Activated CD8-positive, alpha-beta T cell treated with anti-CD3 and anti-CD28 coated beads for 36 hours (primary cell): ENCODE measurements at regions not wholly inside any gene's neighbourhood (a gene's known extent, or its start where the extent isn't known, plus 50 kb on each side); places are given as distances from the start of the nearest gene placed in this dataset.
"Not testable (repeated sequence)": the region's sequence is repeated elsewhere in the genome, so short reads cannot be mapped to it uniquely, and the experiment has no call there.

Experiments used
- ATAC-seq: fragments of 200-7000 bp; cut with Tn5 transposase; one replicate; pipeline ENCODE4 v1.10.0; 2021; ENCODE audit warnings: mild to moderate bottlenecking, moderate library complexity
- CTCF ChIA-PET: fragments of 350-600 bp; sonication (Branson Sonifier 250); formaldehyde crosslinking; loops from one replicate; lab custom pipeline; 2021; ENCODE audit warnings: antibody characterized with exemption; lab: Charles Lee
- POLR2A ChIA-PET: fragments of 350-600 bp; sonication (Branson Sonifier 250); formaldehyde crosslinking; loops from one replicate; lab custom pipeline; 2021; ENCODE audit warnings: antibody characterized with exemption; lab: Charles Lee
- DNase-seq: peaks from one replicate; pipeline ENCODE4 v3.0.0-alpha.2; 2020
- H3K27ac Mint-ChIP-seq: one replicate; pipeline ENCODE4 v1.8.0; 2021; ENCODE audit warnings: mild to moderate bottlenecking, mixed read lengths
- H3K27me3 Mint-ChIP-seq: one replicate; pipeline ENCODE4 v1.8.0; 2021; ENCODE audit warnings: mixed read lengths
- H3K36me3 Mint-ChIP-seq: one replicate; pipeline ENCODE4 v1.8.0; 2021; ENCODE audit warnings: low read depth, mixed read lengths
- H3K4me1 Mint-ChIP-seq: one replicate; pipeline ENCODE4 v1.8.0; 2021; ENCODE audit warnings: low read depth, mixed read lengths
- H3K4me3 Mint-ChIP-seq: one replicate; pipeline ENCODE4 v1.8.0; 2021; ENCODE audit warnings: mild to moderate bottlenecking, moderate library complexity, mixed read lengths
- H3K9me3 Mint-ChIP-seq: one replicate; pipeline ENCODE4 v1.8.0; 2021; ENCODE audit warnings: mixed read lengths
- intact Hi-C: fragments of 100-400 bp; cut with micrococcal nuclease; formaldehyde crosslinking; loops from one replicate; pipeline ENCODE4 v1.10.0; 2022
- TF ChIP-seq, protein P1 (sequence below): fragments of 200-600 bp; IDR thresholded peaks from one replicate; pipeline ENCODE4 v1.8.0; 2022; ENCODE audit warnings: antibody characterized with exemption, mild to moderate bottlenecking

DNA sequence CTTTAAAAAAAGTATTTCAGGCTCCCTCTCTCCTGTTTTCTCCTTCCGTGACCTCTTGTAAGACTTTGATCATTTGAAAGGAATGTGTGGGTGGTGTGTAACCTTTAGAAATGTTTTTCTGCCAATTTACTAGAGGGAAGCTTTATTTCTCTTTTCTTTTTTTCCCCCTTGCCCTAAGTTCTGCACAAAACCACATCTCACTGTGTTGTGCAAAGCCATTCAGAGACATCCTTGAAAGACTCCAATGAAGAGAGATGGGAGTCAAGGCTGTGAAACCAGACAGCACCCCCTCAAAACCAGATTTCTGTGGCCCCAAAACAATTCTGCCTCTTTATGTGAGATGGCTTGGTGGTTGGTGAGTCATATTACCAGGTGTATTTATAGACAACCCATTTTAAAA lies 184.6 kb upstream of the ERBB4 start:
- peak; percentile 48 for DNase-seq
- Mint-ChIP-seq H3K4me1 (peaks cover 29% of the 10 kb centered on the region), H3K4me3 (no peak overlapping the region), H3K27me3 (peaks cover 1% of the 10 kb centered on the region), H3K36me3 (peaks cover 5% of the 10 kb centered on the region), H3K27ac (peak overlapping the region; percentile 61), H3K9me3 (peaks cover 6% of the 10 kb centered on the region)
- ATAC-seq: peak; percentile 43
- ChIA-PET POLR2A (no interaction called here), CTCF (no interaction called here)
- intact Hi-C loops: no loop called here
- TF ChIP-seq, protein P1, sequence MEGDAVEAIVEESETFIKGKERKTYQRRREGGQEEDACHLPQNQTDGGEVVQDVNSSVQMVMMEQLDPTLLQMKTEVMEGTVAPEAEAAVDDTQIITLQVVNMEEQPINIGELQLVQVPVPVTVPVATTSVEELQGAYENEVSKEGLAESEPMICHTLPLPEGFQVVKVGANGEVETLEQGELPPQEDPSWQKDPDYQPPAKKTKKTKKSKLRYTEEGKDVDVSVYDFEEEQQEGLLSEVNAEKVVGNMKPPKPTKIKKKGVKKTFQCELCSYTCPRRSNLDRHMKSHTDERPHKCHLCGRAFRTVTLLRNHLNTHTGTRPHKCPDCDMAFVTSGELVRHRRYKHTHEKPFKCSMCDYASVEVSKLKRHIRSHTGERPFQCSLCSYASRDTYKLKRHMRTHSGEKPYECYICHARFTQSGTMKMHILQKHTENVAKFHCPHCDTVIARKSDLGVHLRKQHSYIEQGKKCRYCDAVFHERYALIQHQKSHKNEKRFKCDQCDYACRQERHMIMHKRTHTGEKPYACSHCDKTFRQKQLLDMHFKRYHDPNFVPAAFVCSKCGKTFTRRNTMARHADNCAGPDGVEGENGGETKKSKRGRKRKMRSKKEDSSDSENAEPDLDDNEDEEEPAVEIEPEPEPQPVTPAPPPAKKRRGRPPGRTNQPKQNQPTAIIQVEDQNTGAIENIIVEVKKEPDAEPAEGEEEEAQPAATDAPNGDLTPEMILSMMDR: no peak

DNA sequence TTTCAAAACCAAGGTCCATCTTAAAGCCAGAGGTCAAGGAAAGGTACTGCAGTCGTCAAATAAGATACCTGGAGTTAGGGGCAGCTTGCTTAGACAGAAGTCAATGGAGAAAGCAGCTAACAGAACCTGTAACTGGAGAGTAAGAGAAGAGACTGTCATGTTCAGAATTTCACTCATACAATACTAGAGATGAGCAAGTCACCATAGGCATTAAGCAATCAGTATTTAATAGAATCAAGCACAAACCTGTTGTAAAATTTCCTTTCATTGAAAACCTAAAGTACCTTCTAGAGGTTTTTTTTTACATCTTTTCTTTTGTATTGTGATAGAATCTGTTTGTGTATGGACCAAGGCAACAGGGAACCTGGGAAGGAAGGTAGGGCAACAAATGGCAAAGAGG lies 183.4 kb upstream of the ERBB4 start:
- CTCF ChIA-PET: no interaction called here
- peaks cover 5% of the 10 kb centered on the region for H3K36me3 Mint-ChIP-seq
- intact Hi-C loops: no loop called here
- H3K27me3 Mint-ChIP-seq: peaks cover 1% of the 10 kb centered on the region
- no peak overlapping the region for H3K4me3 Mint-ChIP-seq
- DNase-seq (no peak), ATAC-seq (no peak)
- TF ChIP-seq, protein P1: no peak
- POLR2A ChIA-PET: no interaction called here
- H3K27ac Mint-ChIP-seq: no peak overlapping the region
- H3K9me3 Mint-ChIP-seq: peaks cover 6% of the 10 kb centered on the region
- H3K4me1 Mint-ChIP-seq: peaks cover 23% of the 10 kb centered on the region

DNA sequence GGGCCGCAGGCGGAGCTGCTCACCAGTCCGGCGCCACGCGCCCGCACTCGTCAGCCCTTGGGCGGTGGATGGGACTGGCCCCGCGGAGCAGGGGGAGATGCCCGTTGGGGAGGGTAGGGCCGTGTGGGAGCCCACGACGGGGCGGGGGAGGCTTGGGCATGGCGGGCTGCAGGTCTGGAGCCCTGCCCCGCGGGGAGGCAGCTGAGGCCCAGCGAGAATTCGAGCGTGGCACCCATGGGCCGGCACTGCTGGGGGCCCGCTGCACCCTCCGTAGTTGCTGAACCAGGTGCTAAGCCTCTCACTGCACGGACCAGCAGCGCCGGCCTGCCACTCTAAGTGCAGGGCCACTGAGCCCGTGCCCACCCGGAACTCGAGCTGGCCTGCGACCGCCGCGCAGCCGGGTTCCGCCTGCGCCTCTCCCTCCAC lies 182.4 kb upstream of the ERBB4 start:
- ChIA-PET POLR2A (interaction anchor here (0.8 kb wide), 1 partner anchor 10 kb away, joined by 3 read pairs; no protein-coding TSS in a partner anchor), CTCF (interaction anchor here (0.5 kb wide), 1 partner anchor 55 kb away, joined by 3 read pairs; no protein-coding TSS in a partner anchor)
- TF ChIP-seq, protein P1: no peak
- H3K27me3 Mint-ChIP-seq: peaks cover 1% of the 10 kb centered on the region
- ATAC-seq (no peak), DNase-seq (no peak)
- peaks cover 6% of the 10 kb centered on the region for H3K9me3 Mint-ChIP-seq
- peaks cover 5% of the 10 kb centered on the region for H3K36me3 Mint-ChIP-seq
- intact Hi-C loops: no loop called here
- H3K4me1 Mint-ChIP-seq: peaks cover 16% of the 10 kb centered on the region
- no peak overlapping the region for H3K4me3 Mint-ChIP-seq
- no peak overlapping the region for H3K27ac Mint-ChIP-seq

DNA sequence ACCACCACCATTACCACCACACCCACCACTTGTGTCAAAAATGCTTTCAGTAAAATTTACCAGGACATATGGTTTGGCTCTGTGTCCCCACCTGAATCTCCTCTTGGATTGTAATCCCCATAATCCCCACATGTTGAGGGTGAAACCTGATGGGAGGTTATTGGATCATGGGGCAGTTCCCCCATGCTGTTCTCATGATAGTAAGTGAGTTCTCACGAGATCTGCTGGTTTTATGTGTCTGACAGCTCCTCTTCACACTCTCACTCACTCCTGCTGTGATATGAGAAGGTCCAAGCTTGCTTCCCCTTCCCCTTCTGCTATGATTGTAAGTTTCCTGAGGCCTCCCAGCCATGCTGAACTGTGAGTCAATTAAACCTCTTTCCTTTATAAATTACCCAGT lies 176.8 kb upstream of the ERBB4 start:
- intact Hi-C loops, H3K4me3 Mint-ChIP-seq, ATAC-seq: not testable (repeated sequence)

DNA sequence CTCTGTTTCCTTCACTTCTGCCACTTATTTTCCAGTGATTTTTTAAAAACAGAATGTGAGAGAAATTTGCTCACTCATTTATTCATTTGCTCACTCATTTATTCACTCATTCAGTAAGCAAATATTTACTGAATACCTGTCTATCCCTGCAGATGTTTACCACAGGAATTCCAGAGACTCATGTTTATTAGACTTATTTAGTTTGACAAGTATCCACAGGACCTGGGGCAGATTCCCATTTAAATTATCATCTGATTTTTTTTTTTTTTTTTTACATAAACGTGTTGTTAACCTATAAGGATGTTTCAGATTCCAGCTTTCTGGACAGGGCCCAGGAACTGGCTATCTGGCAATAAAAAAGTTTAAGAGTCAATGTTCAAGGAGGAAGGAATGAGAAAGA lies 175.1 kb upstream of the ERBB4 start:
- ChIA-PET CTCF (no interaction called here), POLR2A (interaction anchor here (0.6 kb wide), 1 partner anchor 1802 kb away, joined by 3 read pairs; no protein-coding TSS in a partner anchor)
- no peaks in the 10 kb centered on the region for H3K4me1 Mint-ChIP-seq

More for the DNA sequence above, 176.8 kb upstream of the ERBB4 start:
- H3K9me3 Mint-ChIP-seq, H3K36me3 Mint-ChIP-seq, H3K4me1 Mint-ChIP-seq, H3K27me3 Mint-ChIP-seq, DNase-seq, POLR2A ChIA-PET, CTCF ChIA-PET, H3K27ac Mint-ChIP-seq: not testable (repeated sequence)

More for the DNA sequence above, 175.1 kb upstream of the ERBB4 start:
- Mint-ChIP-seq H3K9me3 (no peaks in the 10 kb centered on the region), H3K27me3 (no peaks in the 10 kb centered on the region), H3K36me3 (no peaks in the 10 kb centered on the region), H3K4me3 (no peak overlapping the region), H3K27ac (no peak overlapping the region)
- no peak for DNase-seq
- intact Hi-C loops: no loop called here
- ATAC-seq: no peak
- TF ChIP-seq, protein P1: no peak
